HEK293 (cell line): ENCODE measurements at regions not wholly inside any gene's neighbourhood (a gene's known extent, or its start where the extent isn't known, plus 50 kb on each side); places are given as distances from the start of the nearest gene placed in this dataset.

Experiments used
- BCL11B ChIP-seq: fragments of 450-650 bp; formaldehyde crosslinking; IDR thresholded peaks from 2 replicates; pipeline ENCODE4 v1.5.1; 2016; ENCODE audit warnings: low read depth, missing biosample characterization, missing genetic modification characterization
- ZNF239 ChIP-seq: fragments of 450-650 bp; formaldehyde crosslinking; IDR thresholded peaks from 2 replicates; pipeline ENCODE4 v1.5.1; 2016; ENCODE audit warnings: missing biosample characterization, missing genetic modification characterization

GRCh38 chr19:31831421-31832175, 482.4 kb upstream of the TSHZ3 start:
- TF ChIP-seq BCL11B (tag by site-specific recombination) (no peak), ZNF239 (tag by site-specific recombination) (no peak)
